Middle frontal gyrus (tissue), 1 donor: ENCODE measurements at regions not wholly inside any gene's neighbourhood (a gene's known extent, or its start where the extent isn't known, plus 50 kb on each side); places are given as distances from the start of the nearest gene placed in this dataset.

ENCODE experiments used
- DNase-seq: peaks from one replicate; pipeline ENCODE4 v3.0.0-alpha.2; 2015; ENCODE audit warnings: low spot score; ENCODE audit errors: extremely low spot score

GRCh38 chr5:71864730-71865601 is 145.9 kb downstream of the CARTPT start:
- DNase-seq, result peak; percentile 54

- DNase-seq, result no peak
These were observed 146.7 kb downstream of the CARTPT start for GRCh38 chr5:71865665-71866320.

- no peak for DNase-seq
These were observed 153.3 kb downstream of the CARTPT start for GRCh38 chr5:71872311-71872864.

- DNase-seq, result no peak
These were observed 154.1 kb downstream of the CARTPT start for GRCh38 chr5:71873191-71873591.

- DNase-seq, result no peak
These were observed 155.4 kb downstream of the CARTPT start for GRCh38 chr5:71874521-71874920.

GRCh38 chr5:71877511-71877910 is 158.4 kb downstream of the CARTPT start:
- DNase-seq, result no peak

GRCh38 chr5:71880536-71880935 is 161.5 kb downstream of the CARTPT start:
- no peak for DNase-seq

GRCh38 chr5:71882826-71883741 is 164.0 kb downstream of the CARTPT start:
- DNase-seq, result no peak

- DNase-seq, result no peak
These were observed 164.6 kb downstream of the CARTPT start for GRCh38 chr5:71883742-71884103.

GRCh38 chr5:71884926-71885325 is 165.9 kb downstream of the CARTPT start:
- no peak for DNase-seq

GRCh38 chr5:71886406-71886805 is 167.3 kb downstream of the CARTPT start:
- no peak for DNase-seq

GRCh38 chr5:71887680-71888079 is 168.6 kb downstream of the CARTPT start:
- no peak for DNase-seq

- no peak for DNase-seq
These were observed 172.3 kb downstream of the CARTPT start for GRCh38 chr5:71891406-71891805.

- no peak for DNase-seq
These were observed 172.8 kb downstream of the CARTPT start for GRCh38 chr5:71891856-71892255.

- no peak for DNase-seq
These were observed 173.7 kb downstream of the CARTPT start for GRCh38 chr5:71892641-71893365.

GRCh38 chr5:71893451-71893850 is 174.4 kb downstream of the CARTPT start:
- DNase-seq, result no peak

- no peak for DNase-seq
These were observed 175.0 kb downstream of the CARTPT start for GRCh38 chr5:71894091-71894490.

GRCh38 chr5:71895546-71895945 is 176.5 kb downstream of the CARTPT start:
- DNase-seq, result no peak

- no peak for DNase-seq
These were observed 180.8 kb downstream of the CARTPT start for GRCh38 chr5:71899865-71900342.

GRCh38 chr5:71903808-71904207 is 184.7 kb downstream of the CARTPT start:
- DNase-seq, result no peak

- DNase-seq, result no peak
These were observed 185.8 kb downstream of the CARTPT start for GRCh38 chr5:71904852-71905251.
